IPS DF 19.7 (cell line): ENCODE measurements at regions not wholly inside any gene's neighbourhood (a gene's known extent, or its start where the extent isn't known, plus 50 kb on each side); places are given as distances from the start of the nearest gene placed in this dataset.

Source experiments
- DNase-seq: peaks from one replicate; pipeline ENCODE4 v3.0.0-alpha.2; 2013; ENCODE audit warnings: low read depth, low spot score

- DNase-seq = no peak
Observed at GRCh38 chr15:98551936-98552562, 96.3 kb upstream of the IGF1R start.

- no peak for DNase-seq
Observed at GRCh38 chr15:98554272-98555172, 93.8 kb upstream of the IGF1R start.

DNA sequence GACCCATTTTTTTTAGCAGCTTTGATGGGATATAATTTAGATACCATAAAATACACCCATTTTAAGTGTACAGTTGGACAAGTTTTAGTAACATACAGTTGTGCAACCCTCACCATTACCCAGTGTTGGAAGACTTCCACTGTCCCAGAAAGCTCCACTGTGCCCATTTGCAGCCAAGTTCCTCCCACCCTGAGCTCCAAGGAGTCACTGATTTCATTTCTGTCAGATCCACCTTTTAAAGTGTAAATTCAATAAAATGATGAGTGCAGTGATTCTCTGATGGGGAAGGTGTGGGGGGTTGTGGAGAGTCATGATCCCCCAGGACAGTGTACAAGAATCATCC, 93.2 kb upstream of the IGF1R start:
- DNase-seq = no peak

DNA sequence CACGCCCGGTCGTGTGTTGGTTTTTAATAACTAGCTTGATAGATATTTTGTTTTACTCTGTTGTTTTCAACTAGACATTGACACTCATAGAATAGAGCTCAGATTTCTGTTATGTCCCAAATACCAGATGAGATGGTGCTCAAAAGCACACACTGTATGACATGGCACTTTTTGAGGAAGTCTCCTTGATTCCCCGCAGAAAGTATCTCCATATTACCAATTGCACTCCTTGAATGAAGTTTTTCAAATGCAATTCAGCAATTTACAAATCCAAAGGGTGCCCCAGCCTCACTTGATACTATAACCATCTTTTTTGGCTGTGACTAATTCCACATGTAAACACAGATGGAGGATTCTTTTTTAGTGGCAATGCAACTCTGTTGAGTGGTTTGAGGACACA, 92.0 kb upstream of the IGF1R start:
- no peak for DNase-seq

- no peak for DNase-seq
Observed at GRCh38 chr15:98560338-98560737, 88.0 kb upstream of the IGF1R start.

DNA sequence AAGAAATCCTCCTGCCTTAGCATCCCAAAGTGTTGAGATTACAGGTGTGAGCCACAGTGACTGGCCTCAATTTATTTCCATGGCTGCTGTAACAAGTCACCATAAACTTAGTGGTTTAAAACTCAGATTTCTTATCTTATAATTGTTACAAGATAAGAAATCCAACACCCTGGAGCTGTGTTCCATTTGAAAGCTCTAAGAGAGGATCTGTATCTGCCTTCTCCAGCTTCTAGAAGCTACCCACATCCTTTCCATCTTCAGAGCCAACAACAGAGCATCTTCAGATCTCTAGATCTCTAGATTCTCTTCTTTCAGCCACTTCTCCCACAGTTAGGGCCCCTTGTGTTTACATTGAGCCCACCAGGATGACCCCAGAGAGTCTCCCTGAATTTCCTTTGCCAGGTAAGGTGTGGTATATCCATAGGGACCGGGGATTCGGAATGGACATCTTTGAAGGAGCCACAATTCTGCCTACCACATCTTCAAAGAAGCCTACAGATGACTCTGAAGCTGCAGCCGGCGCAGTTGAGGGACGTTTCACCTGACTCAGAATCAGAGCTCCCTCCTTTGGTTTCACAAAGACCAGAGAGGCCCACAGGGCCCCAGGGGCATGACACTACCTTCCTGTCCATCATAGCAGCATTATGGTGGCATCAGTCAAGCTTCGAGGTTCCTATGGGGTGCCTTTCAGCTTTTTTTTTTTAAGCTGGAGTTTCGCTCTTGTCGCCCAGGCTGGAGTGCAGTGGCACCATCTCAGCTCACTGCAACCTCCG, 87.0 kb upstream of the IGF1R start:
- DNase-seq = no peak

DNA sequence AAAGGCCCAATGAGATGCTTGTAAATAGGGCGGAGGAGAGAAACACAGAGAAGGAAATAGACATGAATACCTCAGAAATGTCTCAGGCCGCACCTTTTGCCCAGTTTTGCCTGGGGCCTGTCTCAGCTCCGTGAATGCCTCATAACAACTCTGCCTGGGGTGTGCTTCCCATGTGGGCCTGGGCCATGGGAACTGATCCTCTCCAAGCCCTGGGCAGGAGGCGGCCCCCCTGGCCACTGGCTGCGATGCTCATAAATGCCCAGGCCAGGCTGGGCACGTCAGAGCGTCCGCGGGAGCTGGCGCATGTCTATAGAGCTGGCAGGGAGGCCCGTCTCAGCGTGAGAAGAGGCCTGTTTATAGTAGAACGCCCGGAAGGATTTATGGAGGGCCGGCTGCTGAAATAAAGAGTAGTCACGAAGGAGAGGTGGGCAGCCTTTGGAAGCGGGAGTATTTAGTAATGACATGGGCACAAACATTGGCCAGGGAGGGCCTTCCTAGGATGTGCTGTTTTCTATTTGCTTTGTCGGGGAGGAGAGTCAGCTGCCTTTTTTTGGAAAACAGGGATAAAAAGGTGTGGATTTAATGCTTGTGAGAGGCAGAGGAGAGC, 85.9 kb upstream of the IGF1R start:
- DNase-seq = no peak

- no peak for DNase-seq
Observed at GRCh38 chr15:98565566-98565965, 82.8 kb upstream of the IGF1R start.

GRCh38 chr15:98567951-98568350, 80.4 kb upstream of the IGF1R start:
- DNase-seq = no peak

DNA sequence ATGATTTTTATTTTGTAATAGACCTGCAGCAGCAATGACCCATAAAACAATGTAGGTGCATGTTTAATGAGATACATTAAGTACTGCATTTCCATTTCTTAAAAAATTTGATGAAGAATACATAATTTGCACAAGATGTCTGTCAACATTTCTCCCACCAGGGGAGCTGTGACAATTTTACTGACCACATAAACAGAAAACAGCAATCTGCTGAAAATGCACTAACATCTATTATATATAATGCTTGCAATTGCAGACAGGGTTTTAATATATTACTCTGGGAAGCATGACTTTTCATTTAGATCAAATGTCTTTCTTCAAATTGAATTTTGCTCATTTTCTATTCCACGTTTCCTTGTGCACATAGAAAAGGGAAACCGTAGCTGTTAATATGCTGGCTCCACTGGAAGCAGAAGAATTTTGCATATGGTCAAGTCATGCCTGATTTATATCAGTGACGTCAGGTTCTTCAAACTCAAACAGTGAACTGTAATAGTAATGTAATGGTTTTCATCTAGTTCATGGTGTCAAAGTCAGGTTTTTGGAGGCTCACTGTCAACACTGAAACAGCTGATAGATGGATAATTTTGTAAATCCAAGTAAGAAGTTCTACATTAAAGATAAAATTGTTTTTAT, 79.8 kb upstream of the IGF1R start:
- DNase-seq = no peak

DNA sequence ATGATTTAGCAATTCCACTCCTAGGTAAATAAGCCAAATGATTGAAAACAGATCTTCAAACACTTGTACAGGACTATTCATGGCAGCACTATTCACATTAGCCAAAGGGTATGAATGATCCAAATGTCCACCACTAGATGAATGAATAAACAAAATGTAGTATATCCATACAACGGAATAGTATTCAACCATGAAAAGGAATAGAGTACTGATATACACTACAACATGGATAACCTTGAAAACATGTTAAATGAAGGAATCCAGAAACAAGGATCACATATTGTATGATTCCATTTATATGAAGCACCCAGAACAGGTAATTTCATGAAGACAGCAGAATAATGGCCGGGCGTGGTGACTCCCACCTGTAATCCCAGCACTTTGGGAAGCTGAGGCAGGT, 78.2 kb upstream of the IGF1R start:
- no peak for DNase-seq

GRCh38 chr15:98580572-98580971, 67.8 kb upstream of the IGF1R start:
- DNase-seq = no peak

DNA sequence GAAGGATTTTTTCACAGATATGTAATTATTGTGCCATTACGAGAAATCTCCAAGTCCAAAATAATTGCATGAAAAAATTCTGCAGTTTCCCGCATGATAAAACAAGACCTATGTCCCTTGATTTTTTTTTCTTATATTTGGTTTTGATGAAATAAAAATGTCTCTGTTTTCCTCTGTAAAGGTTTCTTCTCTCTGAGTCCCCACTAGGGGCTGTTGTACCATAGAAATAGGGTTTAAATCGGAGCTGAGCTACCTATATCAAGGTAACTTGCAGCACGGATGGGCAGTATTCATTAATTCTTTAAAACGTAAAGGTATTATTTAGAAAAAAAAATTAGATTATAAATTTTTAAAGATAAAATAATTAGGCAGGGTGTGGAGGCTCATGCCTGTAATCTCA, 66.6 kb upstream of the IGF1R start:
- no peak for DNase-seq

DNA sequence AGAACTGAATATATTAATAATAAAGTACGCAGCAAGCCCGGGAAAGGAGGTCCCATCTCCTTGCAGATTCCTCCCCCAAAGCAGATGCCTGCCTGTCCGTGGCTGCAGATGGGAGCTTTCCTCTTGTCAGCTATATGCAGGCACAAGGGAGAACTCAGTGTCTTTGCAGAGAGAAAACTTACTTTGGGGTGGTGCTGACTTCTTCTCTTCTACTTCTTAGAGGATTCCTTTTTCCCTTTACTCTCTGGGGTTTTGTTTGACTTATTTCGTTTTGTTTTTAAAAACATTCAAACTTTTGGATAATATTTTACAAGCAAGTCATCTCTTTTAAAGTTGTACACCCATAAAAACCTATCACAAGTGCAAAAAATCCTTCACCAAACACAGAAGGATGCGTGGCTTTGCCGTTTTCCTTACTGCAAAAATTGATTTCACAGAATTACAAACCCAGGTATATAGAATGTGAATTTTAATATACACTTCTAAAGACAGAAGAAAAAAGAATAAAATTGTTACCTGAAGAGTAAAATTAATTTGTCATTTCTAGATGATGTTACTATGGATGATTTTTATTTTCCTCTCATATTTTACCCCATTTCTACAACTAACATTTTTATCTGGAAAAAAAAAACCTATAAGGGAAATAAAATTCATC, 65.3 kb upstream of the IGF1R start:
- no peak for DNase-seq

GRCh38 chr15:98583771-98584430, 64.4 kb upstream of the IGF1R start:
- DNase-seq = no peak

- no peak for DNase-seq
Observed at GRCh38 chr15:98586066-98586465, 62.3 kb upstream of the IGF1R start.

- no peak for DNase-seq
Observed at GRCh38 chr15:98592136-98592535, 56.2 kb upstream of the IGF1R start.

GRCh38 chr15:98596131-98596530, 52.2 kb upstream of the IGF1R start:
- DNase-seq = no peak

GRCh38 chr15:98596885-98597392, 51.4 kb upstream of the IGF1R start:
- no peak for DNase-seq

DNA sequence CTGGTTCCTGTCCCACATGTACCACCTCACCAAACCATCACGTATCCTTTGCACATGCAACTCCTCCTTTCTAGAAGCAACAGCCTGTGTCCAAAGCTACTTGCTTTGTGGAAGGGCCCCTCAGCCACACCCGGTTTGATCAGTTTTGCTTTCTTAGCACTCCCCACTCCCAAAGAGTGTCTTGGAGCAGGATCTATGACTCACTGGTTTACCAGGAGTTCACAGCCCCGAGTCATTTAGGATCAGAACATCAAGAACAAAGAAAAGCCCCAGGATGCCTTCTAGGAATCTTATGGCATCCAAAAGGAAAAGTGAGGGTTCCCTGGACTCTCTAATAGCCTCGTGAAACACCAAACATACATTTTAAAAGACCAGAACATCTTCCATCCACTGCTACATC, 50.7 kb upstream of the IGF1R start:
- no peak for DNase-seq
